ENCODE measurements at regions not wholly inside any gene's neighbourhood (a gene's known extent, or its start where the extent isn't known, plus 50 kb on each side); places are given as distances from the start of the nearest gene placed in this dataset.

DNA sequence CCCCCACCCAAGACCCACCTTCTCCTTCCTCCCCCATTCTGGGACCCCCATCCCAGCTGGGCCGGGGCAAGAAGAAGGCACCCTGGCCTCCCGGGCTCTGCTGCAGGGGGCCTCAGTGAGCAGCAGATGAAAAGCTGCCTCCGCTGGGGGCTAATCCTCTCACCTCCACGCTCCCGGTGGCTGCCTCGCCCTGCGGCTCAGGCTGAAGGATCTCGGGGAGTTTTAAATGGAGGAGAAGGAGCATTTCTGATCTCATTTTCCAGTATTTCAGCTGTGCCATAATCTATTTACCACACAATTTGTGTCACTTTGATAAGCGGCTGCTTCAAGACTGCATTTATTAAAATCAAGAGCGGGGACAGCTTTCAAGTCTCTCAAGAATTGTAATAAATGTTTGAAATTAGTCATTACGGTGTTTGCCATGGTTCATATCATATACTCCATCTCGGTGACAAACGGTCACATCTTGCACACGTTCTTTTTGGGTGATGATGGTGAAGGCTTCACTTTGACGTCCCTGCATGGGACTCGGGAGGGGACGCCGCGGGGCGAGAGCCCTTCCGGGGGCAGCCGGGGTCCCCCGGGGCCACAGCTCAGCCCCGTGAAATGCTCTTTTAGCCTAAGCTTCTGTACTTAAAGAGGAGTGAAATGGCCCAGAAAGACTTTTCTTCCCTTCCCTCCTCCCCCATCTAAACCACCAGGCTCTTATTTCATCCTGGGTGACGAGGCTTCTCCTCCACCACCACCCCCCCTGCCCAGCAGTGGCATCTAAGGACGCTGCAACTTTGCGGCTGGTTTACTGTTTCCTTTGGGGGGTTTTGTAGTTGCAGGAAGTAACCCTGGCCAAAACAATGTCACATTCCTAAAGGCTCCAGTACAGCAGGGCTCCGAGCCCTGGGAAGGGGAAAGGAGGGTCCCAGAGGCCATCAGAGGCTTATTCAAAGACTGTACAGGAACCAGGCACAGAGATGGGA lies 313.1 kb upstream of the TNRC6C start:
- FAIRE-seq (no peak), DNase-seq (ENCODE audit: low spot score) (no peak), ATAC-seq (0 out of 3 replicates have a peak, but pooled peaks have one; percentile 22)
- intact Hi-C loops (cut with micrococcal nuclease; ENCODE audit: unreplicated experiment) (no loop called here), in situ Hi-C loops (cut with HindIII; ENCODE audit: extremely low pct_ligation_motif_present, low pct_unique_long_range_greater_than_20kb) (no loop called here)
- Histone ChIP-seq H3K4me3 (replicated peaks in 1 of 3; ENCODE audit: insufficient read depth in 1 of 3, low read depth in 2 of 3, low read length in 3 of 3) (no peak overlapping the region), H3K4me1 (ENCODE audit: insufficient read depth, low read length) (no peaks in the 10 kb centered on the region), H3K4me2 (ENCODE audit: low read depth, low read length) (no peak overlapping the region), H3K9me3 (ENCODE audit: low read length) (peaks cover 7% of the 10 kb centered on the region; the same call in 1 of the 2 replicates), H3K27me3 (ENCODE audit: control insufficient read depth in 1 of 2, insufficient read depth in 2 of 2, low read length in 2 of 2) (peaks cover 5 to 75% of the 10 kb centered on the region in 2 experiments; a peak in 4 of 5 replicates), H3K27ac (ENCODE audit: extremely low read length, insufficient read depth, low read length) (no peak overlapping the region), H3K36me3 (replicated peaks in 1 of 2; ENCODE audit: control insufficient read depth in 1 of 2, insufficient read depth in 2 of 2, low read length in 2 of 2) (no peaks in the 10 kb centered on the region), H3K79me2 (ENCODE audit: insufficient read depth, low read length) (no peaks in the 10 kb centered on the region), H3K9ac (ENCODE audit: insufficient read depth, low read depth, low read length) (no peak overlapping the region), H4K20me1 (ENCODE audit: insufficient read depth, low read length) (peaks cover 2% of the 10 kb centered on the region; the same call in 1 of the 2 replicates), H2AFZ (ENCODE audit: low read length) (no peak overlapping the region)
- no TSS peak for BruUV-seq (replicated peaks)
- ChIA-PET POLR2A (no interaction called here), CTCF (ENCODE audit: low intra/inter-chr PET ratio, low total read pairs) (no interaction called here)
- WGBS (ENCODE audit: low lambda C conversion rate) = 41% methylated on average over 28 of the region's 28 CpGs
- TF ChIP-seq ZSCAN22 (CRISPR knock-in tag; IDR thresholded peaks at IDR 0.05) = no peak
- TF ChIP-seq ZNF256 (CRISPR knock-in tag; conservative IDR thresholded peaks at IDR 0.05) = no peak

DNA sequence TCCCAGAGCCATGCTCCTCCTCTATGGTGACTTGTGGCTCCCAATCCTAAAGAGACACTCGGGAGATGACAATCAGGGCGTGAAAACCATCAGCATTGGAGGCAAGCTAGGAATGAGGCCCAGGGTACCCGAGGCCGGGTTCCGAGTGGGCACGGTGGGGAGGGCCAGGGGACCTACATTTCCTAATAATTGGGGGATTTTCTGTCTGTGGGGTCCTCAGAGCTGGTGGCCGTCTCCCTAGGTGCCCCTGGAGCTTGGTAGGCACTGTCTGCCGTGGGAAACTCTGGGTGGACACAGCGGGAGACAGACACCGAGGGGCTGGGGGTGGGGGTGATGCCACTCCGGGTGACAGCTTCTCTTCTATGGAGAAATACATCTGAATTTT lies 312.5 kb upstream of the TNRC6C start:
- no peak overlapping the region for H3K27ac ChIP-seq (ENCODE audit: extremely low read length, insufficient read depth, low read length)
- WGBS (ENCODE audit: low lambda C conversion rate) = 15% methylated on average over 11 of the region's 11 CpGs
- POLR2A ChIA-PET = no interaction called here
- ATAC-seq (no peak), DNase-seq (ENCODE audit: low spot score) (no peak), FAIRE-seq (no peak)
- H3K4me1 ChIP-seq (ENCODE audit: insufficient read depth, low read length) = no peaks in the 10 kb centered on the region
- intact Hi-C loops (cut with micrococcal nuclease; ENCODE audit: unreplicated experiment) (no loop called here), in situ Hi-C loops (cut with HindIII; ENCODE audit: extremely low pct_ligation_motif_present, low pct_unique_long_range_greater_than_20kb) (no loop called here)
- no peaks in the 10 kb centered on the region; the same call in 1 of the 2 replicates for H4K20me1 ChIP-seq (ENCODE audit: insufficient read depth, low read length)
- TF ChIP-seq FOXM1 (CRISPR knock-in tag; IDR thresholded peaks at IDR 0.05) = no peak
- TF ChIP-seq, protein P1, sequence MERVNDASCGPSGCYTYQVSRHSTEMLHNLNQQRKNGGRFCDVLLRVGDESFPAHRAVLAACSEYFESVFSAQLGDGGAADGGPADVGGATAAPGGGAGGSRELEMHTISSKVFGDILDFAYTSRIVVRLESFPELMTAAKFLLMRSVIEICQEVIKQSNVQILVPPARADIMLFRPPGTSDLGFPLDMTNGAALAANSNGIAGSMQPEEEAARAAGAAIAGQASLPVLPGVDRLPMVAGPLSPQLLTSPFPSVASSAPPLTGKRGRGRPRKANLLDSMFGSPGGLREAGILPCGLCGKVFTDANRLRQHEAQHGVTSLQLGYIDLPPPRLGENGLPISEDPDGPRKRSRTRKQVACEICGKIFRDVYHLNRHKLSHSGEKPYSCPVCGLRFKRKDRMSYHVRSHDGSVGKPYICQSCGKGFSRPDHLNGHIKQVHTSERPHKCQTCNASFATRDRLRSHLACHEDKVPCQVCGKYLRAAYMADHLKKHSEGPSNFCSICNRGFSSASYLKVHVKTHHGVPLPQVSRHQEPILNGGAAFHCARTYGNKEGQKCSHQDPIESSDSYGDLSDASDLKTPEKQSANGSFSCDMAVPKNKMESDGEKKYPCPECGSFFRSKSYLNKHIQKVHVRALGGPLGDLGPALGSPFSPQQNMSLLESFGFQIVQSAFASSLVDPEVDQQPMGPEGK (CRISPR knock-in tag; IDR thresholded peaks at IDR 0.05) = no peak
- TF ChIP-seq ZNF34 (CRISPR knock-in tag; IDR thresholded peaks at IDR 0.05; ENCODE audit: borderline replicate concordance) = no peak
- TF ChIP-seq, protein P2, sequence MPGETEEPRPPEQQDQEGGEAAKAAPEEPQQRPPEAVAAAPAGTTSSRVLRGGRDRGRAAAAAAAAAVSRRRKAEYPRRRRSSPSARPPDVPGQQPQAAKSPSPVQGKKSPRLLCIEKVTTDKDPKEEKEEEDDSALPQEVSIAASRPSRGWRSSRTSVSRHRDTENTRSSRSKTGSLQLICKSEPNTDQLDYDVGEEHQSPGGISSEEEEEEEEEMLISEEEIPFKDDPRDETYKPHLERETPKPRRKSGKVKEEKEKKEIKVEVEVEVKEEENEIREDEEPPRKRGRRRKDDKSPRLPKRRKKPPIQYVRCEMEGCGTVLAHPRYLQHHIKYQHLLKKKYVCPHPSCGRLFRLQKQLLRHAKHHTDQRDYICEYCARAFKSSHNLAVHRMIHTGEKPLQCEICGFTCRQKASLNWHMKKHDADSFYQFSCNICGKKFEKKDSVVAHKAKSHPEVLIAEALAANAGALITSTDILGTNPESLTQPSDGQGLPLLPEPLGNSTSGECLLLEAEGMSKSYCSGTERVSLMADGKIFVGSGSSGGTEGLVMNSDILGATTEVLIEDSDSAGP (CRISPR knock-in tag; IDR thresholded peaks at IDR 0.05; ENCODE audit: borderline replicate concordance) = no peak
- TF ChIP-seq, protein P3, sequence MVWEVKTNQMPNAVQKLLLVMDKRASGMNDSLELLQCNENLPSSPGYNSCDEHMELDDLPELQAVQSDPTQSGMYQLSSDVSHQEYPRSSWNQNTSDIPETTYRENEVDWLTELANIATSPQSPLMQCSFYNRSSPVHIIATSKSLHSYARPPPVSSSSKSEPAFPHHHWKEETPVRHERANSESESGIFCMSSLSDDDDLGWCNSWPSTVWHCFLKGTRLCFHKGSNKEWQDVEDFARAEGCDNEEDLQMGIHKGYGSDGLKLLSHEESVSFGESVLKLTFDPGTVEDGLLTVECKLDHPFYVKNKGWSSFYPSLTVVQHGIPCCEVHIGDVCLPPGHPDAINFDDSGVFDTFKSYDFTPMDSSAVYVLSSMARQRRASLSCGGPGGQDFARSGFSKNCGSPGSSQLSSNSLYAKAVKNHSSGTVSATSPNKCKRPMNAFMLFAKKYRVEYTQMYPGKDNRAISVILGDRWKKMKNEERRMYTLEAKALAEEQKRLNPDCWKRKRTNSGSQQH (CRISPR knock-in tag; IDR thresholded peaks at IDR 0.05; ENCODE audit: low read depth) = no peak
- TF ChIP-seq KLF16 (CRISPR knock-in tag; IDR thresholded peaks at IDR 0.05) = no peak
- TF ChIP-seq ZNF253 (CRISPR knock-in tag; IDR thresholded peaks at IDR 0.05; ENCODE audit: borderline replicate concordance) = no peak
- no peak for TF ChIP-seq NR3C1 (CRISPR knock-in tag; IDR thresholded peaks at IDR 0.05)
- TF ChIP-seq KAT8 (CRISPR knock-in tag; IDR thresholded peaks at IDR 0.05) = no peak
- no peak for TF ChIP-seq HNRNPL (IDR thresholded peaks at IDR 0.05; ENCODE audit: low read depth, low read length)
- H3K36me3 ChIP-seq (replicated peaks in 1 of 2; ENCODE audit: control insufficient read depth in 1 of 2, insufficient read depth in 2 of 2, low read length in 2 of 2) = no peaks in the 10 kb centered on the region
- no peak overlapping the region for H3K4me2 ChIP-seq (ENCODE audit: low read depth, low read length)
- peaks cover 5 to 71% of the 10 kb centered on the region in 2 experiments; a peak in 4 of 5 replicates for H3K27me3 ChIP-seq (ENCODE audit: control insufficient read depth in 1 of 2, insufficient read depth in 2 of 2, low read length in 2 of 2)
- no peaks in the 10 kb centered on the region for H3K79me2 ChIP-seq (ENCODE audit: insufficient read depth, low read length)
- no peak overlapping the region for H2AFZ ChIP-seq (ENCODE audit: low read length)
- no TSS peak for BruUV-seq (replicated peaks)
- H3K9me3 ChIP-seq (ENCODE audit: low read length) = peaks cover 7% of the 10 kb centered on the region; the same call in 1 of the 2 replicates
- CTCF ChIA-PET (ENCODE audit: low intra/inter-chr PET ratio, low total read pairs) = no interaction called here
- no peak overlapping the region for H3K4me3 ChIP-seq (replicated peaks in 1 of 3; ENCODE audit: insufficient read depth in 1 of 3, low read depth in 2 of 3, low read length in 3 of 3)
- no peak overlapping the region for H3K9ac ChIP-seq (ENCODE audit: insufficient read depth, low read depth, low read length)

Data from HepG2 (cell line).